Upper lobe of left lung (tissue), 6 donors: ENCODE measurements at regions not wholly inside any gene's neighbourhood (a gene's known extent, or its start where the extent isn't known, plus 50 kb on each side); places are given as distances from the start of the nearest gene placed in this dataset.

Source experiments
- ATAC-seq, 2 donors: fragments of 200-7000 bp; cut with Tn5 transposase; one replicate each; pipeline ENCODE4 v1.9.1; 2022; ENCODE audit warnings: mild to moderate bottlenecking in 2 of 2, moderate library complexity in 2 of 2; ENCODE audit not compliant: low FRiP score in 2 of 2
- DNase-seq, 2 donors: peaks; one replicate each; pipeline ENCODE4 v3.0.0-alpha.2; 2019 to 2020
- H3K27ac ChIP-seq, 4 donors: fragments of 200-600 bp; sonication (generic); one replicate each; pipeline ENCODE4 v1.5.1; 2016 to 2019
- H3K27me3 ChIP-seq, 4 donors: fragments of 200-600 bp; sonication (generic); one replicate each; pipeline ENCODE4 v1.5.1; 2017 to 2019
- H3K36me3 ChIP-seq, 4 donors: fragments of 200-600 bp; sonication (generic); one replicate each; pipeline ENCODE4 v1.5.1; 2016 to 2019
- H3K4me1 ChIP-seq, 4 donors: fragments of 200-600 bp; sonication (generic); one replicate each; pipeline ENCODE4 v1.5.1; 2018 to 2019
- H3K4me3 ChIP-seq, 4 donors: fragments of 200-600 bp; sonication (generic); one replicate each; pipeline ENCODE4 v1.5.1; 2017 to 2019; ENCODE audit warnings: mild to moderate bottlenecking in 2 of 4, moderate library complexity in 1 of 4
- H3K9me3 ChIP-seq, 4 donors: fragments of 200-600 bp; sonication (generic); one replicate each; pipeline ENCODE4 v1.5.1; 2018 to 2019
- CTCF ChIP-seq, 6 experiments: fragments of 450-650 bp in 4 of 6; fragments of 200-600 bp in 2 of 6; sonication (generic) in 2 of 6; IDR thresholded peaks; one replicate each; pipeline ENCODE4 v1.5.1; 2016 to 2019; ENCODE audit warnings: antibody characterized with exemption in 6 of 6
- EP300 ChIP-seq, 4 donors: sonication (generic); formaldehyde crosslinking; IDR thresholded peaks; one replicate each; pipeline ENCODE4 v1.5.1; 2017; ENCODE audit warnings: antibody characterized with exemption in 4 of 4, control low read depth in 2 of 4
- POLR2A ChIP-seq, 4 donors: fragments of 450-650 bp; IDR thresholded peaks; one replicate each; pipeline ENCODE4 v1.5.1; 2016 to 2017; ENCODE audit warnings: antibody characterized with exemption in 4 of 4, mild to moderate bottlenecking in 2 of 4
- POLR2AphosphoS5 ChIP-seq, 2 donors: sonication (generic); formaldehyde crosslinking; IDR thresholded peaks; one replicate each; pipeline ENCODE4 v1.5.1; 2017; ENCODE audit warnings: antibody characterized with exemption in 2 of 2
- WGBS, 2 donors: methylation state at CpG; one replicate each; pipeline ENCODE4 v1.1.5; 2017 to 2018; 5-methylcytosine and 5-hydroxymethylcytosine counted together
- donor health status: DM: no; HTN: no; CAD: no; lungs with moderate emphysema.
- donor health status: DM: no; HTN: yes; CAD: no; lungs with severe emphysema.

DNA sequence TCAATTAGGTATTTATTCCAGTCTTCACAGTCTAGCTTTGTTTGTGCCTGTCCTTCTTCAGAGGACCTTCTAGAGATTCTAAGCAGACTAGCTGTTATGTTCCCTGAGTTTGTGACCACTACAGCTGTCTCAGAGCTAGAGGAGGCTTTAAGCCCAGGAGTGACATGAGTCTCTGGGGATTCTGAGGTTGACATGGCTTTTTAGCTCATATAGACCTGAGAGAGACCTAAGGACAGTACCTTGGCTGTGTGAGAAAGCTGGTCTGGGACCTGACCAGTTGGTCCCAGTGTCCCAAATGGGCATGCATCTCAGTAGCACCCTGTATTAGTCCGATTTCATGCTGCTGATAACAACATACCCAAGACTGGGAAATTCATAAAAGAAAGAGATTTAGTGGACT is 330.2 kb downstream of the DIPK2A start:
- WGBS, 2 donors, result 67 to 72% methylated on average over 1 of the region's 1 CpG
- no peaks in the 10 kb centered on the region for H3K9me3 ChIP-seq

GRCh38 chr3:144307951-144308350 is 336.3 kb downstream of the DIPK2A start:
- TF ChIP-seq POLR2A (IDR thresholded peaks at IDR 0.05) (no peak), EP300 (IDR thresholded peaks at IDR 0.05) (no peak), CTCF (IDR thresholded peaks at IDR 0.05) (no peak), POLR2AphosphoS5 (IDR thresholded peaks at IDR 0.05) (no peak)
- Histone ChIP-seq H3K27ac (no peak overlapping the region), H3K27me3 (no peaks in the 10 kb centered on the region), H3K4me3 (no peak overlapping the region), H3K4me1 (no peaks in the 10 kb centered on the region), H3K9me3 (no peaks in the 10 kb centered on the region), H3K36me3 (no peaks in the 10 kb centered on the region)
- WGBS, 2 donors, result 74 to 78% methylated on average over 3 of the region's 3 CpGs
- no peak for DNase-seq
- ATAC-seq, result no peak

More for the DNA sequence above, 330.2 kb downstream of the DIPK2A start:
- H3K36me3 ChIP-seq, result no peaks in the 10 kb centered on the region
- H3K4me1 ChIP-seq, result no peaks in the 10 kb centered on the region
- DNase-seq (no peak), ATAC-seq (no peak)
- H3K27ac ChIP-seq, result no peak overlapping the region
- TF ChIP-seq CTCF (IDR thresholded peaks at IDR 0.05) (no peak), EP300 (IDR thresholded peaks at IDR 0.05) (no peak), POLR2AphosphoS5 (IDR thresholded peaks at IDR 0.05) (no peak), POLR2A (IDR thresholded peaks at IDR 0.05) (no peak)
- H3K4me3 ChIP-seq, result no peak overlapping the region
- no peaks in the 10 kb centered on the region for H3K27me3 ChIP-seq

- H3K36me3 ChIP-seq, result no peaks in the 10 kb centered on the region
- no peak overlapping the region for H3K4me3 ChIP-seq
- no peaks in the 10 kb centered on the region for H3K9me3 ChIP-seq
- ATAC-seq (no peak), DNase-seq (no peak)
- H3K27me3 ChIP-seq, result no peaks in the 10 kb centered on the region
- TF ChIP-seq POLR2A (IDR thresholded peaks at IDR 0.05) (no peak), EP300 (IDR thresholded peaks at IDR 0.05) (no peak), POLR2AphosphoS5 (IDR thresholded peaks at IDR 0.05) (no peak), CTCF (IDR thresholded peaks at IDR 0.05) (no peak)
- H3K4me1 ChIP-seq, result no peaks in the 10 kb centered on the region
- WGBS, 2 donors, result 58 to 66% methylated on average over 3 of the region's 3 CpGs
- no peak overlapping the region for H3K27ac ChIP-seq
Observed at GRCh38 chr3:144308396-144308795, 336.8 kb downstream of the DIPK2A start.

GRCh38 chr3:144312702-144313101 is 341.1 kb downstream of the DIPK2A start:
- Histone ChIP-seq H3K27me3 (no peaks in the 10 kb centered on the region), H3K27ac (no peak overlapping the region), H3K36me3 (no peaks in the 10 kb centered on the region), H3K9me3 (no peaks in the 10 kb centered on the region), H3K4me3 (no peak overlapping the region), H3K4me1 (no peaks in the 10 kb centered on the region)
- DNase-seq (no peak), ATAC-seq (no peak)
- 55 to 56% methylated on average over 3 of the region's 3 CpGs for WGBS, 2 donors
- TF ChIP-seq EP300 (IDR thresholded peaks at IDR 0.05) (no peak), POLR2A (IDR thresholded peaks at IDR 0.05) (no peak), POLR2AphosphoS5 (IDR thresholded peaks at IDR 0.05) (no peak), CTCF (IDR thresholded peaks at IDR 0.05) (no peak)

DNA sequence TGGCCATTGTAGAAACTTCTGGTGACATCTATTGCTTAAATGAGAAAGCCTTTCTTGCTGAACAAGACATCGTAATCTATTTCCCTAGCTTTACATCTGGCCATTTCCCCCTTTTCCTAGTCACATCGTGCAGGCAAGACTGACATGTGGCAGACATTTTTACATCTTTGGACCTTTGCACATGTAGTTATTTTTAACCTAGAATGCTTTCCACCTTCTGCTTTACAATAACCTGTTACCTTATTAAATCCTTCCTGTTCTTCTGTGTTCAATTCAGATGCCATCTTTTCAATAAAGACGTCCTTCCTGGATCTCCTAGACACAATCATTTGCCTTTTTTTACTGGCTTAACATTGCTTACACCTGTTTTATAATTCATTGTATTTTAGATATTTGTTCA is 343.3 kb downstream of the DIPK2A start:
- Histone ChIP-seq H3K27ac (no peak overlapping the region), H3K27me3 (no peaks in the 10 kb centered on the region), H3K9me3 (no peaks in the 10 kb centered on the region), H3K36me3 (no peaks in the 10 kb centered on the region), H3K4me3 (no peak overlapping the region), H3K4me1 (no peaks in the 10 kb centered on the region)
- WGBS, 2 donors, result 73 to 81% methylated on average over 3 of the region's 3 CpGs
- no peak for DNase-seq
- no peak for ATAC-seq
- TF ChIP-seq CTCF (IDR thresholded peaks at IDR 0.05), result no peak
- TF ChIP-seq POLR2AphosphoS5 (IDR thresholded peaks at IDR 0.05), result no peak
- no peak for TF ChIP-seq POLR2A (IDR thresholded peaks at IDR 0.05)
- no peak for TF ChIP-seq EP300 (IDR thresholded peaks at IDR 0.05)
